MM.1S (cell line): ENCODE measurements at regions not wholly inside any gene's neighbourhood (a gene's known extent, or its start where the extent isn't known, plus 50 kb on each side); places are given as distances from the start of the nearest gene placed in this dataset.

Source experiments
- EZH2 ChIP-seq: fragments of 300-600 bp; sonication (generic); optimal IDR thresholded peaks from 2 replicates; pipeline ENCODE3; 2017; ENCODE audit warnings: low read depth, mild to moderate bottlenecking, antibody characterized with exemption, low read length, mixed read lengths
- TF ChIP-seq, protein P1 (sequence below): fragments of 300-600 bp; sonication (generic); IDR thresholded peaks from 2 replicates; pipeline ENCODE4 v1.5.1; 2016; ENCODE audit warnings: antibody characterized with exemption, low read length, mixed read lengths

DNA sequence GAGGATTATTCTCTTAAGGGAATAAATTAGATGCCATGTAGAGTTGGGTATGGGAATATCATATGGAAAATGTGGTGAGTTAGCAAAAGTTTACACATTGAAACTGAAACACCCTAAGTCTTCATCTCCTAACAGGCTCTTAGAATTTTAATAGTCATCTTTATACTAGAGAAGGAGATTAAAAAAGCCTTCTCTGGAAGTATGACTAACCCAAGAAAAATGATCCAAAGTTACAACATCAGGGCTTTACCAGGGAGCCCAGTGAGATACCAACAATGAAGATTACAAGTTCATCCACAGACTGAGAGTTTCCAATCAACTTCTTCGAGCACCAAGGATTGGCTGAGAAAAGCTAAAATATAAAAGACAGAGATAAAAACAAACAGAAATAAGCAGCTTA lies 70.0 kb upstream of the KIAA0040 start:
- no peak for TF ChIP-seq EZH2
- TF ChIP-seq, protein P1, sequence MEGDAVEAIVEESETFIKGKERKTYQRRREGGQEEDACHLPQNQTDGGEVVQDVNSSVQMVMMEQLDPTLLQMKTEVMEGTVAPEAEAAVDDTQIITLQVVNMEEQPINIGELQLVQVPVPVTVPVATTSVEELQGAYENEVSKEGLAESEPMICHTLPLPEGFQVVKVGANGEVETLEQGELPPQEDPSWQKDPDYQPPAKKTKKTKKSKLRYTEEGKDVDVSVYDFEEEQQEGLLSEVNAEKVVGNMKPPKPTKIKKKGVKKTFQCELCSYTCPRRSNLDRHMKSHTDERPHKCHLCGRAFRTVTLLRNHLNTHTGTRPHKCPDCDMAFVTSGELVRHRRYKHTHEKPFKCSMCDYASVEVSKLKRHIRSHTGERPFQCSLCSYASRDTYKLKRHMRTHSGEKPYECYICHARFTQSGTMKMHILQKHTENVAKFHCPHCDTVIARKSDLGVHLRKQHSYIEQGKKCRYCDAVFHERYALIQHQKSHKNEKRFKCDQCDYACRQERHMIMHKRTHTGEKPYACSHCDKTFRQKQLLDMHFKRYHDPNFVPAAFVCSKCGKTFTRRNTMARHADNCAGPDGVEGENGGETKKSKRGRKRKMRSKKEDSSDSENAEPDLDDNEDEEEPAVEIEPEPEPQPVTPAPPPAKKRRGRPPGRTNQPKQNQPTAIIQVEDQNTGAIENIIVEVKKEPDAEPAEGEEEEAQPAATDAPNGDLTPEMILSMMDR, result no peak
